ENCODE measurements at regions not wholly inside any gene's neighbourhood (a gene's known extent, or its start where the extent isn't known, plus 50 kb on each side); places are given as distances from the start of the nearest gene placed in this dataset.

DNA sequence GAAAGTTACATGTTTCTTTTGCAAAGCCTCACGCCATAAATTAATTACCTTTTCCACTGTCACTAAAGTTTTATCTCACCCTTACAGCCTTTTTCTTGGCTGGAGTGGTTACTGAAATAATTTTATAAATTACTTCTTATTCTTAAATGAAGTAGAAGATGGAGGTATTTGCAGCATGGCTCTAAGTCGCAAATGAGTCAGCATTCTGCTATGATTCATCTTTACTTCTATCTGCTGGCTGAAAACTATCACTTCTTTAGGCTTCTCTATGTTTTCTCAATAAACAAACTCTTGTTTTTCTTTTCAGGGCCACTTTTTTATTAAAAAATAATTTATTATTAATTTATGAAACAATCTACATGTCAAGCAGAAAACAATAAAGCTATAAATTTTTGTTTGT lies 210.2 kb upstream of the GYPA start:
- TF ChIP-seq, protein P1, sequence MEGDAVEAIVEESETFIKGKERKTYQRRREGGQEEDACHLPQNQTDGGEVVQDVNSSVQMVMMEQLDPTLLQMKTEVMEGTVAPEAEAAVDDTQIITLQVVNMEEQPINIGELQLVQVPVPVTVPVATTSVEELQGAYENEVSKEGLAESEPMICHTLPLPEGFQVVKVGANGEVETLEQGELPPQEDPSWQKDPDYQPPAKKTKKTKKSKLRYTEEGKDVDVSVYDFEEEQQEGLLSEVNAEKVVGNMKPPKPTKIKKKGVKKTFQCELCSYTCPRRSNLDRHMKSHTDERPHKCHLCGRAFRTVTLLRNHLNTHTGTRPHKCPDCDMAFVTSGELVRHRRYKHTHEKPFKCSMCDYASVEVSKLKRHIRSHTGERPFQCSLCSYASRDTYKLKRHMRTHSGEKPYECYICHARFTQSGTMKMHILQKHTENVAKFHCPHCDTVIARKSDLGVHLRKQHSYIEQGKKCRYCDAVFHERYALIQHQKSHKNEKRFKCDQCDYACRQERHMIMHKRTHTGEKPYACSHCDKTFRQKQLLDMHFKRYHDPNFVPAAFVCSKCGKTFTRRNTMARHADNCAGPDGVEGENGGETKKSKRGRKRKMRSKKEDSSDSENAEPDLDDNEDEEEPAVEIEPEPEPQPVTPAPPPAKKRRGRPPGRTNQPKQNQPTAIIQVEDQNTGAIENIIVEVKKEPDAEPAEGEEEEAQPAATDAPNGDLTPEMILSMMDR (conservative IDR thresholded peaks at IDR 0.05 in 1 of 2, IDR thresholded peaks at IDR 0.05 in 1 of 2; ENCODE audit: extremely low read depth in 1 of 2, insufficient read depth in 1 of 2, low read depth in 1 of 2, low read length in 2 of 2): no peak
- TF ChIP-seq EZH2 (IDR thresholded peaks at IDR 0.05; ENCODE audit: borderline replicate concordance, low read length): no peak
